ENCODE measurements at regions not wholly inside any gene's neighbourhood (a gene's known extent, or its start where the extent isn't known, plus 50 kb on each side); places are given as distances from the start of the nearest gene placed in this dataset.

GRCh38 chr12:77213319-77213718 is 147.9 kb upstream of the E2F7 start:
- Histone ChIP-seq H2AFZ (ENCODE audit: low read length) (no peak overlapping the region), H3K4me3 (ENCODE audit: low read length, poor library complexity, severe bottlenecking) (no peak overlapping the region), H3F3A (ENCODE audit: low read depth) (no peaks in the 10 kb centered on the region)

GRCh38 chr12:77210724-77211123 is 145.4 kb upstream of the E2F7 start:
- Histone ChIP-seq H3K4me3 (ENCODE audit: low read length, poor library complexity, severe bottlenecking) (no peak overlapping the region), H3F3A (ENCODE audit: low read depth) (no peaks in the 10 kb centered on the region), H2AFZ (ENCODE audit: low read length) (no peak overlapping the region), H3K9ac (ENCODE audit: low read depth, low read length, poor library complexity, severe bottlenecking) (no peak overlapping the region), H3K9me2 (replicated peaks; ENCODE audit: low read depth, low read length) (no peaks in the 10 kb centered on the region), H3K36me3 (ENCODE audit: insufficient read depth, low read length) (no peaks in the 10 kb centered on the region), H3K79me2 (ENCODE audit: insufficient read depth, low read length) (no peaks in the 10 kb centered on the region), H3K4me1 (ENCODE audit: insufficient read depth, low read length, poor library complexity, severe bottlenecking) (no peaks in the 10 kb centered on the region), H3K9me3 (ENCODE audit: insufficient read depth, low read depth, low read length) (no peaks in the 10 kb centered on the region), H3K4me2 (ENCODE audit: low read depth, low read length, poor library complexity, severe bottlenecking) (no peak overlapping the region), H3K27me3 (ENCODE audit: insufficient read depth, low read length, poor library complexity, severe bottlenecking) (no peaks in the 10 kb centered on the region), H4K20me1 (ENCODE audit: insufficient read depth, low read length, poor library complexity, severe bottlenecking) (no peaks in the 10 kb centered on the region)
- no peak for TF ChIP-seq EZH2phosphoT487 (IDR thresholded peaks at IDR 0.05; ENCODE audit: borderline replicate concordance)
- no peak for TF ChIP-seq CTCF (conservative IDR thresholded peaks at IDR 0.05; ENCODE audit: low read length)

More at GRCh38 chr12:77213319-77213718, 147.9 kb upstream of the E2F7 start:
- H3K9ac ChIP-seq (ENCODE audit: low read depth, low read length, poor library complexity, severe bottlenecking): no peak overlapping the region
- no peaks in the 10 kb centered on the region for H3K79me2 ChIP-seq (ENCODE audit: insufficient read depth, low read length)
- H3K9me3 ChIP-seq (ENCODE audit: insufficient read depth, low read depth, low read length): no peaks in the 10 kb centered on the region
- H3K4me2 ChIP-seq (ENCODE audit: low read depth, low read length, poor library complexity, severe bottlenecking): no peak overlapping the region
- H3K9me2 ChIP-seq (replicated peaks; ENCODE audit: low read depth, low read length): no peaks in the 10 kb centered on the region
- no peaks in the 10 kb centered on the region for H3K27me3 ChIP-seq (ENCODE audit: insufficient read depth, low read length, poor library complexity, severe bottlenecking)
- H3K4me1 ChIP-seq (ENCODE audit: insufficient read depth, low read length, poor library complexity, severe bottlenecking): no peaks in the 10 kb centered on the region
- TF ChIP-seq CTCF (conservative IDR thresholded peaks at IDR 0.05; ENCODE audit: low read length) (no peak), EZH2phosphoT487 (IDR thresholded peaks at IDR 0.05; ENCODE audit: borderline replicate concordance) (no peak)
- H3K36me3 ChIP-seq (ENCODE audit: insufficient read depth, low read length): no peaks in the 10 kb centered on the region
- H4K20me1 ChIP-seq (ENCODE audit: insufficient read depth, low read length, poor library complexity, severe bottlenecking): no peaks in the 10 kb centered on the region

GRCh38 chr12:77204083-77204482 is 138.7 kb upstream of the E2F7 start:
- TF ChIP-seq EZH2phosphoT487 (IDR thresholded peaks at IDR 0.05; ENCODE audit: borderline replicate concordance) (no peak), CTCF (conservative IDR thresholded peaks at IDR 0.05; ENCODE audit: low read length) (peak; percentile 29)
- no peaks in the 10 kb centered on the region for H3K4me1 ChIP-seq (ENCODE audit: insufficient read depth, low read length, poor library complexity, severe bottlenecking)
- no peaks in the 10 kb centered on the region for H4K20me1 ChIP-seq (ENCODE audit: insufficient read depth, low read length, poor library complexity, severe bottlenecking)

More at GRCh38 chr12:77204083-77204482, 138.7 kb upstream of the E2F7 start:
- no peaks in the 10 kb centered on the region for H3K9me2 ChIP-seq (replicated peaks; ENCODE audit: low read depth, low read length)
- H3K27me3 ChIP-seq (ENCODE audit: insufficient read depth, low read length, poor library complexity, severe bottlenecking): no peaks in the 10 kb centered on the region
- H3K4me3 ChIP-seq (ENCODE audit: low read length, poor library complexity, severe bottlenecking): no peak overlapping the region
- H2AFZ ChIP-seq (ENCODE audit: low read length): no peak overlapping the region
- no peaks in the 10 kb centered on the region for H3K36me3 ChIP-seq (ENCODE audit: insufficient read depth, low read length)
- H3F3A ChIP-seq (ENCODE audit: low read depth): no peaks in the 10 kb centered on the region
- H3K4me2 ChIP-seq (ENCODE audit: low read depth, low read length, poor library complexity, severe bottlenecking): no peak overlapping the region
- no peaks in the 10 kb centered on the region for H3K9me3 ChIP-seq (ENCODE audit: insufficient read depth, low read depth, low read length)
- no peaks in the 10 kb centered on the region for H3K79me2 ChIP-seq (ENCODE audit: insufficient read depth, low read length)
- no peak overlapping the region for H3K9ac ChIP-seq (ENCODE audit: low read depth, low read length, poor library complexity, severe bottlenecking)

Measured in Loucy (cell line).